GM12891 (cell line): ENCODE measurements at regions not wholly inside any gene's neighbourhood (a gene's known extent, or its start where the extent isn't known, plus 50 kb on each side); places are given as distances from the start of the nearest gene placed in this dataset.

ENCODE experiments used
- DNase-seq: peaks from one replicate; pipeline ENCODE4 v3.0.0; 2011; ENCODE audit warnings: low spot score; ENCODE audit not compliant: insufficient read length
- FAIRE-seq: peaks from 2 replicates; lab custom pipeline; 2011; peaks lifted over from hg19 to GRCh38; lab: Jason Lieb, UNC
- PAX5 ChIP-seq: IDR thresholded peaks from 2 replicates; pipeline ENCODE4 v1.6.1; 2011; ENCODE audit warnings: low read length, moderate library complexity, mild to moderate bottlenecking; ENCODE audit not compliant: insufficient read depth, severe bottlenecking
- POLR2A ChIP-seq: IDR thresholded peaks from 2 replicates; pipeline ENCODE4 v1.6.1; 2011; ENCODE audit warnings: low read depth, low read length, control low read depth
- POLR2AphosphoS5 ChIP-seq: IDR thresholded peaks from 2 replicates; pipeline ENCODE4 v1.6.1; 2011; ENCODE audit warnings: low read depth, low read length, control low read depth
- POU2F2 ChIP-seq: IDR thresholded peaks from 2 replicates; pipeline ENCODE4 v1.6.1; 2011; ENCODE audit warnings: low read depth, mild to moderate bottlenecking, control low read depth, low read length, moderate library complexity
- SPI1 ChIP-seq: IDR thresholded peaks from 2 replicates; pipeline ENCODE4 v1.6.1; 2011; ENCODE audit warnings: low read depth, low read length, control low read depth
- TAF1 ChIP-seq: IDR thresholded peaks from 2 replicates; pipeline ENCODE4 v1.6.1; 2011; ENCODE audit warnings: low read depth, low read length, control low read depth

DNA sequence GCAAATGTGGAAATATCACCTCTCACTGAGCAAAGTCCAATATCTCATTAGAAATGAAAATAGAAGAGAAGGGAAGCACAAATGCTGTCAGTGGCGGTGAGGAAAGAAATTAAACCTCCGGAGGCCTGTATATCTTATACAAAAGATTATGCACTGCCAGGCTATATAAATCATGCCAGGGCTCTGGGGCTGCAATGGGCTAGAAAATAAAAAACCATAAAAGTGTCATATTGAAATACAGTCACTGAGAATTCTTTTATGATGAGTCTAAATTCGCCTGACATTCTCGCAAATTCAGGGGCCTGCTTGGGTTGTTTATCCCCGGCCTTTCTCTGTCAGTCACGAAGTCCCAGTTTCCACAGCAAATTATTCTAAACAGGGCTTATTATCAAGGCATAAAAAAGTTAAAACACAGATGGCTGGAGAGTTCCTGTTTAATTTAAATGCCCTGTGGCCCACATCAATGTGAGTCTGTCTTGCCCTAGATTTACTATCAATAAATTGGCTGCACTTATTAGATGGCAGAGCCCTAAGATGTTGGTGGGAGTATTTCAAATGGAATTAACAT lies 193.8 kb downstream of the SNX10 start:
- FAIRE-seq (no peak), DNase-seq (no peak)
- no peak for TF ChIP-seq PAX5
- TF ChIP-seq SPI1: no peak
- TF ChIP-seq POLR2A: no peak
- no peak for TF ChIP-seq TAF1
- no peak for TF ChIP-seq POLR2AphosphoS5
- TF ChIP-seq POU2F2: no peak

DNA sequence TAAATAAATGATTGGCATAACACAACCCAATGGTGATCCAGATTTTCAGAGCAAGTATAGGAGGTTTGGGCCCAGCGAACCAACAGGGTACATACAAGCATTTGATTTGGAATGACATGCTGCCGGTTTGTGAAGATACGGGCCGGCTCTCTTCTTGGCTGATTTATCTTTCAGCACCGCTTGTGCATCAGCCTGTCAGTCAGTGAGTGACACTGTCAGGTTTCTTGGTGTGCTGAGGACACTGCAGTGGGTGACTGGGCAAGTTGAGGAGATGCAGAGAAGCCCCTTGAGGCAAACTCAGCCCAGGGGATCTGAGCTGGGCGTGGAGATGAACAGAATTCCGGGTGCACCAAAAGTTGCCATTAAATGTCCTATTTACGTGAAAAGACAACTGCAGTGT lies 194.5 kb downstream of the SNX10 start:
- TF ChIP-seq POLR2AphosphoS5 (no peak), POLR2A (no peak), PAX5 (no peak), TAF1 (no peak), POU2F2 (no peak), SPI1 (no peak)
- DNase-seq (no peak), FAIRE-seq (no peak)

DNA sequence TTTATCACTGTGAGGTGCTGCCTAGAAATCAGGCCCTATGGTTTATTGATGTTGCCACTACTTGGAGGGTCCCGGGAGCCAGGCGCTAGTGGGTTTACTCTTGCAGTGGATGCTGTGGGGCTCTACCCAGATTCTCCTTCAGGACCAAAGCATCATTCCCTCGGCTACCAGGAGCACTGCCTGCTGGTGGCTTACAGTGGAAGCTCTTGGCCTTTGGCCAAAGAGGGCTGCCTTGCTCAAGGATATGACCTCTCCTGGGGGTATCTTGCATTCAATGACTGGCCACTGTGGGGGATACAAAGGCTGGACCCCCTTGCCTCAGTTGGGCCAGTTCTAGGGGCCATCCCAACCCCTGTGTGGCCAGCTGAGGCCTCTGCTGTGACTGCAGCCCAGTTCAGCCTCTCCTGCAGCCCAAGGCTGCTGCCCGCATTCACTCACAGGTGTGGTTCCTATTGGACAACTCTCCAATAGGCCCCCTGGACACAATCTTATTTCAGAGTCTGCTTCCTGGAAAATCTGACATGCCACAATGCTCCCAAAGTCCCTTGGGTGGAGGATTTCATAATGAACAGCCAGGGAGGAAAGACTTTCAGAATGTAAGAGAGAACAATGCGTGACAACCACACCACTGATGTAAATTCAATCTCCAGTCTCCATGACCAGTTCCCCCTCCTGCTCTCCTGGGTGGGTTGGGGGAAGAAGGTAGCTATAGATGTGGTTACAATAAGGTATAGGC lies 196.3 kb downstream of the SNX10 start:
- FAIRE-seq (no peak), DNase-seq (no peak)
- no peak for TF ChIP-seq TAF1
- no peak for TF ChIP-seq SPI1
- TF ChIP-seq POLR2AphosphoS5: no peak
- TF ChIP-seq POU2F2: no peak
- no peak for TF ChIP-seq PAX5
- no peak for TF ChIP-seq POLR2A

DNA sequence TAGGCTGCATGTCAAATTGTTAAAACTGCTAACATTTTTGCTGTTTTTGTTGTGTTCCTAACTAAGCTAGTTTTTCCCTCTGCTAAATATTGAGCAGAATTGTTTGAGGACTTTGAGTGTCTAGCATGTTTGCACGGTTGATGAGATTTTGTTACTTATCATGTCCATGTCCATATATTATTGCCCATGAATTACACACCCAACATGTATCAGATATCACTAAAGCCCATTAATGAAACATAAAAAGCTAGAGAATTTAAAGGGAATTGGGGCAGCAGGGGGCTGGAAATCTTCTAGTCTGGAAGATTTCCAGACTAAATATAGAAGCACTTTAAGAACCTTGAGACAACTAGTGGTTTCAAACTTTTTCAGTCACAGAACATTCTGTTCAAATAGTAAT lies 197.7 kb downstream of the SNX10 start:
- DNase-seq (no peak), FAIRE-seq (no peak)
- TF ChIP-seq POLR2A (no peak), SPI1 (no peak)

DNA sequence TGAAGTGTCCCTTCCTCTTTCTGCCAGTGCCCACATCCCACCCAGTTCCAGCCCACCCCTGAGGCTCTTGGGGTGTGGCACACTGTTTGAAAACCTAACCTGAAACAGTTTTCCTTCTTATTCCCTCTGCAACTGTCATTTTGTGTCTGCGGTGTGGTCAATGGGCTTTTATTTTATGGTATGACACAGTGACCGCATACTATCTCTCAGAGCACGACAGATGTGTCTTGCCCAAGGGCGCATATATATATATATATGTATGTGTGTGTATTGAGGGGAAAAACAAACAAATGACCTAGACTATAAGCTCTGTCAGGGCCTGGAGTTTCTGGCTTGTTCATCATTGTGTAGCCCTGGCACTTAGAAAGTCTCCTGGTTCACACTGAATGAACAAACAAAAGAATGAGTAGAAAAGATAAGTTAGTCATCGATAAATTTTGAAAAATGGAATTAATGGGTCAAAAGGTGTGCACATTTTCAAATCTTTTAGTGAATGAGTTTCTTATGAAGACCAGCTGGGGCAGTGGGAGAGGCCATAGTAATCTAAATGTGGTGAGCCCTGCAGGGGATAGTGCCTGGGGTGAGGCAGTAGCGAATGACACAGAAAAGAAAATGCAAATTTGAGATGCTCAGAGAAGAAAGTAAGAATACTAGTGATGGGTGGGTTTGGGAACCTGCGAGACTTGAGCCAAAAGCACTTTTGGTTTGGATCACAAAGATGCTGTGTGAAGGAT lies 198.4 kb downstream of the SNX10 start:
- TF ChIP-seq POU2F2 (no peak), PAX5 (no peak), POLR2AphosphoS5 (no peak), TAF1 (no peak), POLR2A (no peak), SPI1 (no peak)
- DNase-seq (no peak), FAIRE-seq (no peak)

DNA sequence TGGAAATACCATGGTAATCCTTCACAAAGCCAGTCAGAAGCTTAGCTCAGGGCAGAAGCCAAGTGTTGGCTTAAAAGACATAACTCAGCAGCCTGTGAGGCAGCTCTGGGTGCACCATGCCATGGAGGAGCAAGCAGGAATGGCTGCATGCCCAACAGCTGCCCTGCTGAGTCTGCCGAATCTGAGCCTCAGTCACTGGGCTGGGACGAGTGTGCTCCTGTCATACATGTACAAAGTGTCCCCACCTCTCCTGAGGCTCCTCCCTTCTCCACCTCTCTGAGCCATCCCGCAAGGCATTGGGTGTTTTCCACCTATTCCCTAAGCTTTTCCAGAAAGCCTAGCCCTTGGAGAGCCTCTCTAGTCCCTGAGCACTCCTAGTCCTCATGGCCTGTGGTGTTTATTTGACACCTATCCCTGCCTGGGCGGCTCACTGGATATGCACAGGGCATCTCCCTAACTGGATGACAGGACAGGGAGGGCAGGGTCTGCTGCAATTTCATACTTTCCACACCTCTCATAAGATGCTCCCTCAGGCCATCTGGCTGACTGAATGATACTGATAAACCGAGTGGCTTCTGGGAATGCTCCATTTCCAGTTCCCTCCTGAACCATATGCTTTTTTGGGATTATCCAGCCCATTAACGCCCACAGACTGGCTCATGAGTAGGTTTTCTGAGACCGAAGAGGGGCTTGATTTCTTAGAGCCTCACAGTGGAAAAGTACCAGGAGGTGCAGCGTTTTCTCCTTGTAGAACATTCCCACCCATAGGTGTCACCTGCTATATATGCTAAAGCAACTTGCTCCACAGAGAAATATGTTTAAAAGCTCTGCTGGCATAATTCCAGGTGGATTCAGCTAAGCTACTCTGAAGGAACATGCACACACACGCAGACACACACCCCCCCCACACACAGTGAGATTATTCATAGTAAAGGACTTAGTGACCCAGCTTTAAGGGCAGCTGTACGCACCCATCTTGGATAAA lies 199.3 kb downstream of the SNX10 start:
- DNase-seq (no peak), FAIRE-seq (no peak)
- no peak for TF ChIP-seq PAX5
- no peak for TF ChIP-seq TAF1
- TF ChIP-seq POLR2A: no peak
- TF ChIP-seq SPI1: no peak
- no peak for TF ChIP-seq POU2F2
- TF ChIP-seq POLR2AphosphoS5: no peak

DNA sequence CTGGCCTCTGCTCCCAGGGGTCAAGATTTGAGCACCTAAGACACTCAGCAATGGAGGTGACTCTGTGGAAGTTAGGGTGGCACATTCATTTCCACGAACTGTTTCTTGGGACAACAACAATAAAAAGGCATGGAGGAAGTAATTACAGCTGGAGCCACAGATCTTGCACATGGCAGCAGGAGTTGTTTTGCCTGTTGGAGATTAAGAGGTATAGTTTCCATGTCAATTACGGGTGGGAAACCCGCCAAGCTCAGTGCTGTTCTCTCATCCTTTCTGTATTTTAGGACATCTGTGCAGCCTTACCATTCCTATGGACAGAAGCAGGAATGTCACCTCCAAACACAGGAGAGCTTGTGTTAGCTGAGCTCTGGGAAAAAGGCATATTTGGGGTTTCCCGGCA lies 201.2 kb downstream of the SNX10 start:
- DNase-seq (no peak), FAIRE-seq (no peak)

DNA sequence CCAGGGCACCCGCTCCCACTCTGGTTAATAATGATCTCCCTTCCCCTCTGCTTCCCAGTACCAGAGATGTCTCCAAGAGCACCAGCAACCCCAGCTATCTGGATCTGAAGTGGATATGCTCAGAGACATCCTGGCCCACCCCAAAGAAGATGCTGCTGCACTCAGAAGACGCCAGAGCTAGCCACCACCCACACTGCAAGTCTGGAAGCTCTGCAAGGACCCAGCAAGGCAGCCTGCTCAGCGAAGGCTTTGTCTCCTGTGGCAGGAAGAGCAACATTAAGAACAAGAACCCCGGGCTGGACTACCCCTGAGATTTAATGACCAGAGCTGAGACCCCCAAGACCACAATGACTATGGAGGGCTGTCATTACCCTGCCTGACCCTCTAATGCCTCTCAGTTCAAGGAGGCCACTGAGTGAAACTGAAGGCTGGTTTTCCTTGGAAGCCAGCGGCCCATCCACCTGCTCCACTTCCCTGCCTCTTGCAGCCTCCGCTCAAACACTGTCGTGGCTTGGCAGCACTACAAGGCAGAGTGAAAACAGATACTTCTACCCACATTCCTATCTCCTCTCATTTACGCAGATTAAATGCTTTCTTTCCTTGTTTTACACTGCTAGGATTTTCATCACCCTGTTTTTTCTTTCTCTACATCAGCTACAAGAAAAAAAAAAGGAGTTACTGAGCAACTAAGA lies 202.2 kb downstream of the SNX10 start:
- FAIRE-seq (no peak), DNase-seq (no peak)
- TF ChIP-seq POLR2AphosphoS5: no peak
- TF ChIP-seq PAX5: no peak
- no peak for TF ChIP-seq POLR2A
- TF ChIP-seq SPI1: no peak
- TF ChIP-seq POU2F2: no peak

More for the DNA sequence above, 201.2 kb downstream of the SNX10 start:
- TF ChIP-seq POLR2A: no peak
- TF ChIP-seq POLR2AphosphoS5: no peak
- no peak for TF ChIP-seq PAX5
- no peak for TF ChIP-seq POU2F2
- no peak for TF ChIP-seq SPI1
- TF ChIP-seq TAF1: no peak

DNA sequence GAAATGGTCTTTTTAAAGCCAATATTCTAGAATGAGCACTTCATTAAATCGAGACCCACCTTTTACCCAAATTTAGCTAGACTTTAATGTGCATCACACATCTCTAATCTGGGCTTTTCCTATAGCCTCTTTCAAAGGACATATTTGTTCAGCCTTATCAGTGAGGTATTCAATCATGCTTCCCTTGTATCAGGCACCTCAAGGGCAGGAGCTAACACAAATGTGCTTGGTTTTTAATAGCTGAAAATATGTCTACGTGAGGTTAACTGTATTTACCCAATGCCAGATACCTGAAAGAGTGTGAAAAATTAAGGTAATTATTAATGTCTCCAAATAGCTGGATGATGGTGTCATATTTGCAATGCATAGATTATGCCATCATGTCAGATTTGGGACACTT lies 203.9 kb downstream of the SNX10 start:
- no peak for FAIRE-seq
- TF ChIP-seq TAF1 (no peak), SPI1 (no peak), PAX5 (no peak), POLR2A (no peak), POLR2AphosphoS5 (no peak), POU2F2 (no peak)

More for the DNA sequence above, 203.9 kb downstream of the SNX10 start:
- DNase-seq: no peak
